ENCODE measurements at regions not wholly inside any gene's neighbourhood (a gene's known extent, or its start where the extent isn't known, plus 50 kb on each side); places are given as distances from the start of the nearest gene placed in this dataset.

GRCh38 chr21:27622631-27623030 lies 655.7 kb upstream of the ADAMTS5 start:
- TF ChIP-seq FOXM1 (IDR thresholded peaks at IDR 0.05; ENCODE audit: borderline replicate concordance, low read depth) (no peak), EP300 (IDR thresholded peaks at IDR 0.05; ENCODE audit: borderline replicate concordance) (no peak), RAD21 (IDR thresholded peaks at IDR 0.05; ENCODE audit: low read depth) (no peak), YY1 (IDR thresholded peaks at IDR 0.05; ENCODE audit: low read depth) (no peak)

GRCh38 chr21:27614231-27614630 lies 647.3 kb upstream of the ADAMTS5 start:
- TF ChIP-seq RAD21 (IDR thresholded peaks at IDR 0.05; ENCODE audit: low read depth) = no peak

DNA sequence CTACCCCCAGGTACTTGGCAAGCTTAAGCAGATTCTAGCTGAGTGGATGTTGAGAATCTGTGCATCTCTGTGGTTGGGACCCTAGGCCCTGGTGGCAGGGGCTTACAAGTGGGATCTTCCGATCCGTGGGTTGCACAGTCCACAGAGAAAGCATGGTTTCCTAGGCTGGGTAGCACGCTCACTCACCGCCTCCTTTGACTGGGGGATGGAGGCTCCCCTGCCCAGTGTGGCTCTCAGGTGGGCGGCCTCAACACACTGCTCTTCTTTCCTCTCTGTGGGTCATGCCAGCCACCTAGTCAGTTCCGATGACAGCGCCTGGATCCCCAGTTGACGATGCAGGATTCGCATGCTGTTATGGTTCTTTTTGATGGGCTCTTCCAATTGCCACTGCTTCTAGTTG lies 639.5 kb upstream of the ADAMTS5 start:
- TF ChIP-seq ZBTB7A (IDR thresholded peaks at IDR 0.05; ENCODE audit: low read depth) (no peak), CEBPB (IDR thresholded peaks at IDR 0.05) (no peak), NFIC (IDR thresholded peaks at IDR 0.05) (no peak), USF1 (IDR thresholded peaks at IDR 0.05) (no peak), EP300 (IDR thresholded peaks at IDR 0.05; ENCODE audit: borderline replicate concordance) (no peak), EGR1 (IDR thresholded peaks at IDR 0.05) (no peak), TAF1 (IDR thresholded peaks at IDR 0.05; ENCODE audit: low read depth) (no peak), TCF12 (IDR thresholded peaks at IDR 0.05; ENCODE audit: low read depth) (no peak), TEAD4 (IDR thresholded peaks at IDR 0.05) (no peak), FOXM1 (IDR thresholded peaks at IDR 0.05; ENCODE audit: borderline replicate concordance, low read depth) (no peak), RAD21 (IDR thresholded peaks at IDR 0.05; ENCODE audit: low read depth) (no peak), CREB1 (IDR thresholded peaks at IDR 0.05; ENCODE audit: low read depth) (no peak), MAX (IDR thresholded peaks at IDR 0.05) (no peak)
- TF ChIP-seq, protein P1, sequence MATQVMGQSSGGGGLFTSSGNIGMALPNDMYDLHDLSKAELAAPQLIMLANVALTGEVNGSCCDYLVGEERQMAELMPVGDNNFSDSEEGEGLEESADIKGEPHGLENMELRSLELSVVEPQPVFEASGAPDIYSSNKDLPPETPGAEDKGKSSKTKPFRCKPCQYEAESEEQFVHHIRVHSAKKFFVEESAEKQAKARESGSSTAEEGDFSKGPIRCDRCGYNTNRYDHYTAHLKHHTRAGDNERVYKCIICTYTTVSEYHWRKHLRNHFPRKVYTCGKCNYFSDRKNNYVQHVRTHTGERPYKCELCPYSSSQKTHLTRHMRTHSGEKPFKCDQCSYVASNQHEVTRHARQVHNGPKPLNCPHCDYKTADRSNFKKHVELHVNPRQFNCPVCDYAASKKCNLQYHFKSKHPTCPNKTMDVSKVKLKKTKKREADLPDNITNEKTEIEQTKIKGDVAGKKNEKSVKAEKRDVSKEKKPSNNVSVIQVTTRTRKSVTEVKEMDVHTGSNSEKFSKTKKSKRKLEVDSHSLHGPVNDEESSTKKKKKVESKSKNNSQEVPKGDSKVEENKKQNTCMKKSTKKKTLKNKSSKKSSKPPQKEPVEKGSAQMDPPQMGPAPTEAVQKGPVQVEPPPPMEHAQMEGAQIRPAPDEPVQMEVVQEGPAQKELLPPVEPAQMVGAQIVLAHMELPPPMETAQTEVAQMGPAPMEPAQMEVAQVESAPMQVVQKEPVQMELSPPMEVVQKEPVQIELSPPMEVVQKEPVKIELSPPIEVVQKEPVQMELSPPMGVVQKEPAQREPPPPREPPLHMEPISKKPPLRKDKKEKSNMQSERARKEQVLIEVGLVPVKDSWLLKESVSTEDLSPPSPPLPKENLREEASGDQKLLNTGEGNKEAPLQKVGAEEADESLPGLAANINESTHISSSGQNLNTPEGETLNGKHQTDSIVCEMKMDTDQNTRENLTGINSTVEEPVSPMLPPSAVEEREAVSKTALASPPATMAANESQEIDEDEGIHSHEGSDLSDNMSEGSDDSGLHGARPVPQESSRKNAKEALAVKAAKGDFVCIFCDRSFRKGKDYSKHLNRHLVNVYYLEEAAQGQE (IDR thresholded peaks at IDR 0.05; ENCODE audit: low read depth) = no peak

DNA sequence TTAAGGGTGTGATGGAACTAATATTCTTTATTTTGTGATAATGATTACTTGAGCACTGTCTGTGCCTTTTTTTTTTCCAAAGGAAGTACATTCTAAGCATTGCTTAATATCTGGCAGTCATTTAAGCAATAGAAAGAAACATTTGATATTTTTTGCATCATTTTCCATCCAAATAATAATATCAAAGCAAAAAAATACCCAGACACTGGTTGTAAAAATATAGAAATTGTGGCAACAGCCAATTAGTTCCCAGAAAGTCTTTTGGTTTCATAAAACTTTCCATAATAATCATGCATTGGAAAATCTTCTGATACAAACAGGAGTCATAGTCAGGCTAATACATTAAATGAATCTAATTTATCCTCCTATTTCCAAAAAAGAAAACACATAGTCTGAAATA lies 629.3 kb upstream of the ADAMTS5 start:
- TF ChIP-seq FOXM1 (IDR thresholded peaks at IDR 0.05; ENCODE audit: borderline replicate concordance, low read depth) (no peak), RAD21 (IDR thresholded peaks at IDR 0.05; ENCODE audit: low read depth) (no peak), EP300 (IDR thresholded peaks at IDR 0.05; ENCODE audit: borderline replicate concordance) (no peak), NFIC (IDR thresholded peaks at IDR 0.05) (no peak), TEAD4 (IDR thresholded peaks at IDR 0.05) (no peak)
- TF ChIP-seq, protein P1 (IDR thresholded peaks at IDR 0.05; ENCODE audit: low read depth) = no peak

- no peak for TF ChIP-seq CREB1 (IDR thresholded peaks at IDR 0.05; ENCODE audit: low read depth)
- TF ChIP-seq ZBTB7A (IDR thresholded peaks at IDR 0.05; ENCODE audit: low read depth) = no peak
- TF ChIP-seq EGR1 (IDR thresholded peaks at IDR 0.05) = no peak
- TF ChIP-seq NFIC (IDR thresholded peaks at IDR 0.05) = no peak
- no peak for TF ChIP-seq TAF1 (IDR thresholded peaks at IDR 0.05; ENCODE audit: low read depth)
- TF ChIP-seq RAD21 (IDR thresholded peaks at IDR 0.05; ENCODE audit: low read depth) = no peak
- TF ChIP-seq, protein P1 (IDR thresholded peaks at IDR 0.05; ENCODE audit: low read depth) = no peak
- TF ChIP-seq YY1 (IDR thresholded peaks at IDR 0.05; ENCODE audit: low read depth) = no peak
- TF ChIP-seq MAX (IDR thresholded peaks at IDR 0.05) = no peak
- no peak for TF ChIP-seq FOXM1 (IDR thresholded peaks at IDR 0.05; ENCODE audit: borderline replicate concordance, low read depth)
- TF ChIP-seq CEBPB (IDR thresholded peaks at IDR 0.05) = no peak
- TF ChIP-seq USF1 (IDR thresholded peaks at IDR 0.05) = no peak
- no peak for TF ChIP-seq EP300 (IDR thresholded peaks at IDR 0.05; ENCODE audit: borderline replicate concordance)
- no peak for TF ChIP-seq TCF12 (IDR thresholded peaks at IDR 0.05; ENCODE audit: low read depth)
- no peak for TF ChIP-seq TEAD4 (IDR thresholded peaks at IDR 0.05)
Measured at GRCh38 chr21:27595716-27596115, 628.8 kb upstream of the ADAMTS5 start.

Measured in Ishikawa (cell line).